ENCODE measurements at regions not wholly inside any gene's neighbourhood (a gene's known extent, or its start where the extent isn't known, plus 50 kb on each side); places are given as distances from the start of the nearest gene placed in this dataset.

GRCh38 chr14:49451938-49452337, 134.2 kb downstream of the RPS29 start:
- Mint-ChIP-seq H3K36me3 (peaks cover 1% of the 10 kb centered on the region), H3K27ac (no peak overlapping the region), H3K9me3 (peaks cover 14% of the 10 kb centered on the region), H3K4me1 (peaks cover 7% of the 10 kb centered on the region), H3K27me3 (ENCODE audit: insufficient read depth, low read depth) (no peaks in the 10 kb centered on the region), H3K4me3 (no peak overlapping the region)
- peaks cover 4% of the 10 kb centered on the region for H3K9me3 ChIP-seq (ENCODE audit: low read depth)
- H3K27ac ChIP-seq, result no peak overlapping the region
- no peaks in the 10 kb centered on the region for H3K27me3 ChIP-seq
- TF ChIP-seq CTCF (IDR thresholded peaks at IDR 0.05) (no peak), EZH2phosphoT487 (IDR thresholded peaks at IDR 0.05) (no peak), EZH2 (IDR thresholded peaks at IDR 0.05) (no peak)
- H3F3A ChIP-seq (ENCODE audit: low read depth), result no peaks in the 10 kb centered on the region
- H3K4me1 ChIP-seq, result no peaks in the 10 kb centered on the region
- no peaks in the 10 kb centered on the region for H3K36me3 ChIP-seq
- no peak overlapping the region for H3K4me2 ChIP-seq
- no peak overlapping the region for H3K4me3 ChIP-seq
- no peaks in the 10 kb centered on the region for H4K20me1 ChIP-seq (ENCODE audit: low read depth)
- no peak overlapping the region for H3K9ac ChIP-seq
- H3K79me2 ChIP-seq (ENCODE audit: low read depth), result no peaks in the 10 kb centered on the region
- peak overlapping the region; percentile 4 for H2AFZ ChIP-seq (replicated peaks)
- no peak for DNase-seq (ENCODE audit: low spot score)

DNA sequence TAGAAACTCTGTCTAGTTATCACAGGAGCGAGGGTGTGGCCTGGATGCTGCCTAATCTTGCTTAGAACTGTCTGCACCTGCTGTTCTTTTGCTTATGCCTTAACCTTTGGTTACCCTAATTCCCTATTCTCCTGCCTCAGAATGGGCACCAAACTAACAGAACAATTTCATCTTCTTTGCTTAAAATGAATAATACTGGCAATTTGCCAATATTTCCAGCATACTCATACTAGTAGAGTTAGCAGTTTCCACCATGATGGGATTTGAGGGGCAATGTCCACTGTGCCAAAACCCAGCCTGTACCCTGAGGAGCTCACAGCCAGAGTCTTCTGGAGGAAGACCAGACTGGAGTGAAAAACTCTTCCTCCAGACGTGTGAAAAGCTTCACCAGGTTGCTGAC, 136.4 kb downstream of the RPS29 start:
- Histone ChIP-seq H3F3A (ENCODE audit: low read depth) (no peaks in the 10 kb centered on the region), H3K9ac (no peak overlapping the region), H3K9me3 (ENCODE audit: low read depth) (peaks cover 4% of the 10 kb centered on the region), H3K79me2 (ENCODE audit: low read depth) (no peaks in the 10 kb centered on the region), H3K36me3 (no peaks in the 10 kb centered on the region), H3K4me2 (no peak overlapping the region), H2AFZ (replicated peaks) (no peak overlapping the region), H3K27me3 (no peaks in the 10 kb centered on the region), H4K20me1 (ENCODE audit: low read depth) (no peaks in the 10 kb centered on the region), H3K4me1 (peaks cover 14% of the 10 kb centered on the region), H3K27ac (no peak overlapping the region), H3K4me3 (no peak overlapping the region)
- Mint-ChIP-seq H3K27ac (no peak overlapping the region), H3K9me3 (peaks cover 14% of the 10 kb centered on the region), H3K4me1 (peaks cover 13% of the 10 kb centered on the region), H3K4me3 (no peak overlapping the region), H3K27me3 (ENCODE audit: insufficient read depth, low read depth) (no peaks in the 10 kb centered on the region), H3K36me3 (peaks cover 1% of the 10 kb centered on the region)
- no peak for DNase-seq (ENCODE audit: low spot score)
- TF ChIP-seq CTCF (IDR thresholded peaks at IDR 0.05) (no peak), EZH2 (IDR thresholded peaks at IDR 0.05) (no peak), EZH2phosphoT487 (IDR thresholded peaks at IDR 0.05) (no peak)

GRCh38 chr14:49447540-49448107, 138.6 kb downstream of the RPS29 start:
- peaks cover 12% of the 10 kb centered on the region for H3K9me3 Mint-ChIP-seq
- Histone ChIP-seq H2AFZ (replicated peaks) (no peak overlapping the region), H3K4me3 (no peak overlapping the region), H3F3A (ENCODE audit: low read depth) (no peaks in the 10 kb centered on the region), H4K20me1 (ENCODE audit: low read depth) (no peaks in the 10 kb centered on the region), H3K27me3 (no peaks in the 10 kb centered on the region), H3K9ac (no peak overlapping the region), H3K4me2 (no peak overlapping the region), H3K9me3 (ENCODE audit: low read depth) (peaks cover 4% of the 10 kb centered on the region), H3K4me1 (peaks cover 14% of the 10 kb centered on the region), H3K36me3 (no peaks in the 10 kb centered on the region), H3K79me2 (ENCODE audit: low read depth) (no peaks in the 10 kb centered on the region), H3K27ac (no peak overlapping the region)
- H3K36me3 Mint-ChIP-seq, result peaks cover 1% of the 10 kb centered on the region
- no peak overlapping the region for H3K27ac Mint-ChIP-seq
- no peaks in the 10 kb centered on the region for H3K27me3 Mint-ChIP-seq (ENCODE audit: insufficient read depth, low read depth)
- TF ChIP-seq EZH2phosphoT487 (IDR thresholded peaks at IDR 0.05) (no peak), EZH2 (IDR thresholded peaks at IDR 0.05) (no peak), CTCF (IDR thresholded peaks at IDR 0.05) (no peak)
- H3K4me3 Mint-ChIP-seq, result no peak overlapping the region
- no peak for DNase-seq (ENCODE audit: low spot score)
- H3K4me1 Mint-ChIP-seq, result peaks cover 10% of the 10 kb centered on the region

Data from neural progenitor cell (in vitro differentiated cells).